ENCODE measurements at regions not wholly inside any gene's neighbourhood (a gene's known extent, or its start where the extent isn't known, plus 50 kb on each side); places are given as distances from the start of the nearest gene placed in this dataset.

GRCh38 chr16:61581417-61582046 is 454.7 kb downstream of the CDH8 start:
- DNase-seq (no peak), ATAC-seq (no peak)
- no peaks in the 10 kb centered on the region for H3K36me3 ChIP-seq (replicated peaks in 1 of 2; ENCODE audit: insufficient read depth in 1 of 2, low read depth in 2 of 2)
- H3K27ac ChIP-seq = no peak overlapping the region
- H3K4me3 ChIP-seq = no peak overlapping the region
- intact Hi-C loops (cut with DNase I) = no loop called here
- H3K9me3 ChIP-seq = no peaks in the 10 kb centered on the region
- no peak for TF ChIP-seq CTCF (IDR thresholded peaks at IDR 0.05)
- no peak for TF ChIP-seq POLR2A (IDR thresholded peaks at IDR 0.05)
- 80% methylated on average over 9 to 23 of the region's 24 CpGs for WGBS, 2 donors
- H3K27me3 ChIP-seq = no peaks in the 10 kb centered on the region
- H3K4me1 ChIP-seq = no peaks in the 10 kb centered on the region

DNA sequence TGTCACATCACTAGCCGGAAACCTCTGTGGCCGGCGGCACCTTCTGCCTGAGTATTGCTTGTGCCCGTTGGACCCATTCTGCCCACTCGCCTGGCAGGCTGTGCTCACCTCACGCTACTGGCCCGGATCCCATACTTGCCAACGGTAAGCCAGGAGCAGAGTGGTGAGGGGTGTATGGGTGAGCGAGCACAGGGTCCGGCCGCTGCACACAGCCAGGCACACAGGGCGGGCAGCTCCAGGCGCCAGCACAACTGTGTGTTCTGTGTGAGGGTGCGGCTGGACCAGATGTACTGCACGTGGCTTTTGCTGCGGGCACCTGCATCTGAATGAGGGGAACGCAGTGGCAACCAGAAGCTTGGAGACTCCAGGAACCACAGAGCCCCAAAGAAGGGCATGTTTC is 455.7 kb downstream of the CDH8 start:
- Histone ChIP-seq H3K4me3 (no peak overlapping the region), H3K9me3 (no peaks in the 10 kb centered on the region), H3K27me3 (no peaks in the 10 kb centered on the region), H3K27ac (no peak overlapping the region), H3K4me1 (no peaks in the 10 kb centered on the region), H3K36me3 (replicated peaks in 1 of 2; ENCODE audit: insufficient read depth in 1 of 2, low read depth in 2 of 2) (no peaks in the 10 kb centered on the region)
- intact Hi-C loops (cut with DNase I) = no loop called here
- no peak for DNase-seq
- no peak for ATAC-seq
- TF ChIP-seq POLR2A (IDR thresholded peaks at IDR 0.05) = no peak
- no peak for TF ChIP-seq CTCF (IDR thresholded peaks at IDR 0.05)
- 83 to 91% methylated on average over 8 to 16 of the region's 17 CpGs for WGBS, 2 donors

DNA sequence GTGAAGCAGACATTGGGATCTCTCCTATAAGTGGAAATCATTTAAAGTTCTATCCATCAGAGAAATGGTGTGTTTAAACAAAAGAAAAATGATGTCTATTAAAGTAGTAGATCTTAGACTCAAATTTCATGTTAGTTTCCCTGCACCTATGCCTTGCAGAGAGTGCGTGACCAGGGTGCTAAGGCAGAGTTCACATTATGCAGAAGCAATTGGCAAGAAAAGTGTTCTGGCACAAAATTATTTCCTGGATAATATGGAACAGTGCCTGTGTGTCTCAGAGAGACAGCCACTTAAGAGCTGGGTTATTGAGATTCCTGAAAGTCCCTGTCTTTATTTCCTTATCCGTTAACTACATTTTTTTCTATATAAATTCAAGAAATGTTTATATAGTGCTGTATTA is 457.0 kb downstream of the CDH8 start:
- no peak for TF ChIP-seq CTCF (IDR thresholded peaks at IDR 0.05)
- no peak for TF ChIP-seq POLR2A (IDR thresholded peaks at IDR 0.05)
- Histone ChIP-seq H3K27ac (no peak overlapping the region), H3K4me3 (no peak overlapping the region), H3K4me1 (no peaks in the 10 kb centered on the region), H3K9me3 (no peaks in the 10 kb centered on the region), H3K27me3 (no peaks in the 10 kb centered on the region), H3K36me3 (replicated peaks in 1 of 2; ENCODE audit: insufficient read depth in 1 of 2, low read depth in 2 of 2) (no peaks in the 10 kb centered on the region)
- intact Hi-C loops (cut with DNase I) = no loop called here
- ATAC-seq = no peak
- DNase-seq = no peak
- 52 to 55% methylated on average over 2 of the region's 2 CpGs for WGBS, 2 donors

- intact Hi-C loops (cut with DNase I) = no loop called here
- Histone ChIP-seq H3K27me3 (no peaks in the 10 kb centered on the region), H3K4me1 (no peaks in the 10 kb centered on the region), H3K36me3 (replicated peaks in 1 of 2; ENCODE audit: insufficient read depth in 1 of 2, low read depth in 2 of 2) (no peaks in the 10 kb centered on the region), H3K4me3 (no peak overlapping the region), H3K27ac (no peak overlapping the region), H3K9me3 (no peaks in the 10 kb centered on the region)
- no peak for TF ChIP-seq CTCF (IDR thresholded peaks at IDR 0.05)
- no peak for TF ChIP-seq POLR2A (IDR thresholded peaks at IDR 0.05)
- ATAC-seq (no peak), DNase-seq (no peak)
- 41 to 45% methylated on average over 1 to 5 of the region's 5 CpGs for WGBS, 2 donors
Observed at GRCh38 chr16:61576476-61576875, 459.8 kb downstream of the CDH8 start.

- Histone ChIP-seq H3K36me3 (replicated peaks in 1 of 2; ENCODE audit: insufficient read depth in 1 of 2, low read depth in 2 of 2) (no peaks in the 10 kb centered on the region), H3K4me1 (no peaks in the 10 kb centered on the region), H3K27me3 (no peaks in the 10 kb centered on the region), H3K27ac (no peak overlapping the region), H3K4me3 (no peak overlapping the region), H3K9me3 (no peaks in the 10 kb centered on the region)
- DNase-seq (no peak), ATAC-seq (no peak)
- TF ChIP-seq CTCF (IDR thresholded peaks at IDR 0.05) (no peak), POLR2A (IDR thresholded peaks at IDR 0.05) (no peak)
- 50 to 52% methylated on average over 3 of the region's 3 CpGs for WGBS, 2 donors
- intact Hi-C loops (cut with DNase I) = no loop called here
Observed at GRCh38 chr16:61575617-61576016, 460.6 kb downstream of the CDH8 start.
